DMS114 treated with DMSO at 0.1 percent for 48 hours (cell line): ENCODE measurements at regions not wholly inside any gene's neighbourhood (a gene's known extent, or its start where the extent isn't known, plus 50 kb on each side); places are given as distances from the start of the nearest gene placed in this dataset.
"Not testable (repeated sequence)": the region's sequence is repeated elsewhere in the genome, so short reads cannot be mapped to it uniquely, and the experiment has no call there.

Experiments
- DNase-seq: peaks from one replicate; lab custom pipeline; 2025; ENCODE audit not compliant: unreplicated experiment; lab: John Stamatoyannopoulos, UW

- no peak for DNase-seq
These were observed 65.8 kb downstream of the MTX3 start for GRCh38 chr5:79924936-79925893.

DNA sequence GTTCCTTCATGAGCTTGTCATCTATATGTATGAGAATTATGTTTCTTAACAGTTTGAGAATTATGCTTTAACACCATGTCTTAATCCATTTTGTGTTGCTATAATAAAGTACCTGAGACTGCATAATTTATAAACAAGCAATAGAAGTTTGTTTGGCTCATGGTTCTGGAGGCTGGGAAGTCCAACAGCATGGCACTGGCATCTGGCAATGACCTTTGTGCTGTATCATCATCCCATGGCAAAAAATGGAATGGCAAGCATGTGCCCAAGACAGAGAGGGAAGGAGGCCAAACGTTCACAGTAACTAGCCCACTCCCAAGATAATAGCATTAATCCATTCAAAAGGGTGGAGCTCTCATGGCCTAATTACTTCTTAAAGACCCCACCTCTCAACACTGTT, 67.6 kb downstream of the MTX3 start:
- no peak for DNase-seq

GRCh38 chr5:79922626-79923025, 68.4 kb downstream of the MTX3 start:
- DNase-seq = no peak

GRCh38 chr5:79907452-79907851, 83.6 kb downstream of the MTX3 start:
- DNase-seq = not testable (repeated sequence)

GRCh38 chr5:79902571-79902970, 88.5 kb downstream of the MTX3 start:
- not testable (repeated sequence) for DNase-seq

DNA sequence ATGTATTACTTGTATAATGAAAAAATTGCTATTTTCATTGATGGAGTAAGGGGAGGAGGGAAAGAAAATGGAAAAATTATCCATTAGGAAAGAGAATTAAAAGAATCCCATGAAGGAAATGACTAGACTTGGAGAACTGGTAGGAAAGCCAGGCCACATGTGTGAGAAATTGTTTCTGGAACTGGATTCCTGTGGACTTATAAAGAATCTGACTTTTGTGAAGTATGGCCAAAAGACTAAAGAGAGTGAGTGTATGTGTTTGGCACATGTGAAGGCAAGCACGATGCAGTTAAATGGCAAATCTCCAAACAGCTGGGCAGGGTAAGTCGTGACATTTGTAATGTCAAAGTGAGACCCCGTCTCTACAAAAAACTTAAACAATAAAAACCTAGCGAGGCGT, 89.4 kb downstream of the MTX3 start:
- no peak for DNase-seq

DNA sequence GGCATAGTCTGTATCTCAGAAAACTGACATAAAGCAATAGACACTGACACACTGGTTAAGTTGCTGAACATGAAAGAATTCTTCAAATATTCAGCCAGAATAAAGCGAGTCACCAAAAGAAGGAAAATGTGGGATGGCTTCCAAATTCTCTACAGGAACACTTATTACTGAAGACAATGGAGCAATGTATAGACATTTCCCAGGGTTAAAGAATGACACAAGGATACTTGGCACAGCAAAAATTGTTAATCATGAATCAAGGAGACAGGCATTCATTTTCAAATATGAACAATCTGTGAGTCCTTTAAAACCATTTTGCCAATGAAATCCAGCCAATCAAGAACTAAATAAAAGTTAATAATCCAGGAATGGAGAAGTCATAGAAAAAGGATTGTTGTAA, 92.5 kb downstream of the MTX3 start:
- no peak for DNase-seq

DNA sequence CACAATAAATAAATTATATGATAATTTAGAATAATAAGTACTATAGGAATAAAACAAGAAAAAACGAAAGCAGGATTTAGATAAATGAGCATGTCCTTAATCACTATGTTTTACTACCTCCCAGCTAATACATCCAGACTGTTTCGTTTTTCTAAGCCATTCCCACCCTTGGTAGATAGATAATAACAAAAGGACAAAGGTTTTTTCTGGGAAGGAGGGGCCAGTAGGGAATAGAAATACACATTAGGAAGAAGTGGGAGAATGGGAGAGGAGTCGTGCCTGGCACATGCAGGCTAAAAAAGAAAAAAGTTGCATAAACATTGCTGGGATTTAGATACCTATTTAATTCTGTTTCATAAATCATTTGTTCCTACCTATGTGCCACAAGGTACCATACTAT, 97.1 kb downstream of the MTX3 start:
- DNase-seq = no peak

DNA sequence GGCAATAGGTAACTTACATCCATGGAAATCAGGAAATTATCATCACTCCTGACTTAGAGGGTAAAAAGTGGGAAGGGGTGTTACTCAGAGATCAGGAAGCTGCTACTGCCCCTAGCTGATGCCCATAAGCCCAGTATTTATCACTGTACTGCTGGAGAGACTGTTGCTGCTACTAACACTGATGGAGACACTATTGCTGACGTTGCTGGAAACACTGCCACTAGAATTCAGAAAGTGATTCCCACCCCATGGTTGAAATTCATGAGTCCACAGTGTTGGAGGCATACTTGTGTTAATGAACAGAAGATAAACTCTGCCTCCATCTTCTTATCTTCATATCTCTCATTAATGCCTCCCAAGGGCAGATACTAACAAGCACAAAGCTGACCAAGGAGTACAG, 97.6 kb downstream of the MTX3 start:
- no peak for DNase-seq

DNA sequence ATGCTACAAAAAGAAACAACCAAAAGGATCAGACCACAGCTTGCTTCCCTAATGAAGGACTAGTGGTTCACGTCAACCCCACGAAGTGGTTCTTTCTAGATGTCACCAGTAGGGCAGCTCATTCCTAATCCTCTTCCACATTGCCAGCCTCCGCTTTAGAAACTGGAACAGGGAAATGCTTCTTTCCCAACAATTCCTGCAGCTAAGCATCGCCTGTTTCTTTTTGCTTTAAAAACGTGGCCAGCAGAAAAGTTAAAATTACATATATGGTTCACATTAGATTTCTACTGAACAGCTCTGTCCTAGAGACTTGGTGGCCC, 100.2 kb downstream of the MTX3 start:
- DNase-seq = no peak

- no peak for DNase-seq
These were observed 100.7 kb downstream of the MTX3 start for GRCh38 chr5:79890119-79890929.

DNA sequence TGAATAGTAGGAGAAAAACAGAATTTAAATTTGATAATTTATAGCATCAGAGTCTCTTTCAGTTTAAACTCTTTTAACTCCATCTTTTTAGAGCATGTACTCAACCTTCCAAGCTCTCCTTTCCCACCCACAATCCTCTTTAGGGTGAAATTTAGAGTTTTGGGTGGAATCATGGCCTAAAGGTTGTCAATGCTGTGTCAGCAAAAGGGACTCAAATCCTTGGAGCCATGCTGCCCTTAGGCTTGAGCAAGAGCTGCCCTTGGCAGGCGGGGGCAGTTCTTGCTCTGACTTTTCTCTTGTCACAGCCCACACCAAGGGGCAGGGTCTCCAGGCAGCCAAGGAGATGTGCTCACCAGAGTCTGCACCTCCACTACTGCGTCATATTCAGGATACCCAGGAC, 102.4 kb downstream of the MTX3 start:
- no peak for DNase-seq

- no peak for DNase-seq
These were observed 104.0 kb downstream of the MTX3 start for GRCh38 chr5:79886925-79887655.

- DNase-seq = no peak
These were observed 104.6 kb downstream of the MTX3 start for GRCh38 chr5:79886456-79886855.

- not testable (repeated sequence) for DNase-seq
These were observed 111.2 kb downstream of the MTX3 start for GRCh38 chr5:79879880-79880279.

DNA sequence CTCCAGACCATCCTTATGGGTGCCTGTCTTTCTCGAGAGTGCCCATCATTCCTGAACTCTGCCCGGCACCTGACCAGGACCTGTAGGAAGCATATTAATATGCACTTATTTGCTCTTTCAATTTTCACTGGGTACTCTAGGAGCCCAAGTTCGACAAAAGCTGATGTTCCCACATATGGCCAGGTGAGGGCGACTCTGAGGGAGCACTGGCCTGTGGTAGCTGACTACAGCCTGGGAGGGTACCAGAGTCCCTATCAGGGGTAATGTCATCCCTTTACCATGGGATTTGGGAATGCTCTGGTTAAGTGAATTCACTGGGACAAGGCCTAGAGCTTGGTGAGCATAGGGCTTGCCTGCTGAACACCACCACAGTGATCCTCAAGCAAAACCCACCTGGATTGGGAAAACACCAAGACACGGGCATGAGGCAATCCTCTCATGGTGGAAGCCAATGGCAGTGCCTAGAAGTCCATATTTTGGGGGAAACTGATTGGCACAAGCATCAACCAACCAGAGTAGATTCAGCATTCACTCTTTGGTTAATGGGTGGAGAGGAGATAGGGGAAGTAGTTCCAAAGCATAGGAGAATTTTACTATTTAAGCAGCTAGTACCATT, 112.2 kb downstream of the MTX3 start:
- DNase-seq = no peak

DNA sequence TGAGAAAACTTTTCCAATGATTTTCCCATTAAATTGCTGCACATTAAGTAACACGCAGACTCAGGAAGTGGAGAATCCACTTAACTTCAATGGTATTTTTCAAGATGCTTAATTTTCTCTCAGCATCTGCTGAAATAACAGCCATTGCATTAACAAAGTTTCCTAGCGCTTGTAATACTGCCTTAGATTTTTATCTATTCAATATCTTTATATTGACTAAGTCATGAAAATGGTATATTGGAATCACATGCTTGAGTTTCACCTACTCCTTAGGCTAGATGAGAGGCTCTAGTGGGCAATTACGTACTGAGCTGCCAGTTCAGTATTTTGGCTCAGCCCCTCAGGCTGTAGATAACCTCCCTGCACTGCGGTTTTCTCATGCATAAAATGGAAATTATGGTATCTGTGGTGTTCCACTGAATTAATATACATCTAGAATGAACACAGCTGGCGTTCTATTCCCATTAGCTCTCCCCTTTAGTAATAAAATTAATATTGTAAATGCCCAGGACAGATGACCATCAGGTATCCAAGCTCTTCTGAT, 112.9 kb downstream of the MTX3 start:
- DNase-seq = no peak

DNA sequence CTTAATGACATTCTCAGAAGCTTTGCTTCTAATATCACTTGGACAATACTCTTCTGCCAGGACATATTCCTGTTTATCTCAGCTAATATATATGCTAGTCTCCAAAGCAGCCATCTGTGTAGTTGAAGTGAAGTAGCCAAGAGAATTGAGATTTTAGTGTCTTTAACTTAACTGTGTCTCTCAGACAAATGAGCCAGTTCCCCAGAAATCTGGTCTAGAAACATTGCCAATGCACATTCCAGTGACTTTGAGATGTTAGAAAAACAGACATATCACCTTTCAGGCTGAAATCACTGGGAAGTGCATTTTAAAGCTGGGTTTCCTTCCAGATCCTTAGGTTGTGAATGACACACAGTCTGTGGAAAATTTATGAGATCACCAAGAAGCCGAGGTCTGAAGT, 114.6 kb downstream of the MTX3 start:
- no peak for DNase-seq

DNA sequence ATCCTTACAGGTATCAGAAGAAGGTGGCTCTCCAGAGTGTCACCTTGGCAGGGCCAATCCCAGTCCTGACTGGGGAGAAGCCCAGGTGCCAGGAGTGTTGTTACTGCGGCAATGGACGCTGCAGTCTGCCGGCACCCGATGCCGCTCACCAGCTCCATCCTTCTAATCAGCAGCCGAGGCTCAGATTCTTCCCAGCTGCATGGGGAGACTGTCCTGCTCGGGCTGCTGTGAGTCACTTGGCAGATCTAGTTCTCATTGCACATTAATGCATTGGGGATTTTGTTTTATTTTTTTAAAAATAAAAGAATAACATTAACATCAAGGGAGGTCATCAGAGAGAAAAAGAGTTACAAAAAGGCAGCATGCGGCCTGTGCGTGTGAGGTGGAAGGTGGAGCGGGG, 115.8 kb downstream of the MTX3 start:
- DNase-seq = no peak

DNA sequence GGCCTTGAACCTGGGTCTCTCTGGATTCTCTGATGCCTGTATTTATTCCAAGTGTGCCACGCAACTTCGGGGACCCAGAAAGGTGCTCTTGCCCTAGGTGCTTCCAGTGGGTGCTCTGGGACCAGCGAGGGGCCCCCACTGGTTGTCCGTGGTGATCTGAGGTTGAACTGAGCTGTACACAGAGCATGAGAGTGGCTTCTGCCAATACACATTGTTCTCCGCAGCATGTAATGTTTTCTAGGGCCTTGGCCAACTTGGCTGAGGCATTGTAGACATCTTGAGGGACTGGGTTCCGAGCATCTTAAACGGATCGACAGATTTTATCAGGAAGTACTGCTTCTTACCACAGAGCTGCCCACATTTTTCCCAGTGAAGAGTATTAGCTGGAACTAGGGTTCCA, 117.9 kb downstream of the MTX3 start:
- DNase-seq = no peak

- DNase-seq = no peak
These were observed 118.8 kb downstream of the MTX3 start for GRCh38 chr5:79872291-79872690.
